Activated CD4-positive, alpha-beta T cell treated with anti-CD3 and anti-CD28 coated beads, Interleukin-2, amount 50 U/mL, for 16 hours (primary cell): ENCODE measurements at regions not wholly inside any gene's neighbourhood (a gene's known extent, or its start where the extent isn't known, plus 50 kb on each side); places are given as distances from the start of the nearest gene placed in this dataset.

ENCODE experiments used
- DNase-seq: peaks from one replicate; pipeline ENCODE4 v3.0.0-alpha.2; 2020

DNA sequence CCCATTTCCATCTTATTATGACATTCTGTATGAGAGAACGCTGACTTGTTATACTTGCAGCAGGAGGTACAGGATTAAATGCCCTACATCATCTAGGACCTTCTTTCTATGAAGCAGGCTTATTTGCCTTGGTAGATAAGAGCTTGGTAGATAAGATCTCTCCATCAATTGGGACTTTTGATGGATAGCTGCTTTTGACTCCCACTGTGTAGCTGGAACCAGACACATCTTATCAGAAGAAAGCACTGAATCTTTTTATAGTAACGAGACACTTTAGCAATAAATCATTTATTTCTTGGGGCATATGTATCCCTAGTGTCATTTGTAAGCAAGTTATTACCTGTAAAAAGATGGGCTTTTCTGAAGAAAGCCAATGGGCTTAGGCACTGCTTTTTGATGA, 613.9 kb downstream of the TECRL start:
- no peak for DNase-seq

DNA sequence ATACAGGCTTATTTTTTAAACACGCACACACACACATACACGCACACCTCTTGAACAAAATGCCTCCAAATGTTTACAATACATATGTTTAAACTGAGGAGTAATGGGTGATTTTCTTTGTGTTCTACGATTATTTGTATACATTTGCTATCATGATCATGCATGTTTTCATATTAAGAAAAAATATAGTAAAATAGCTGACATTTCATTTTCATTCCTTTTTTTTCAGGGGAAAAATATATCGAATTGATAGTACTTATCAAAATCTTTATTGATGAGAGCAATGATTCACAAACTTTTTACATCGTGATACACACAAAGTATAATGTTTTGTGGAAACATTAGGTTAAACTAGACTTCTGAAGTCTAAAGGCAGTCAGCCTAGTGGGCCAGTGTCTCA, 618.9 kb downstream of the TECRL start:
- DNase-seq, result no peak

DNA sequence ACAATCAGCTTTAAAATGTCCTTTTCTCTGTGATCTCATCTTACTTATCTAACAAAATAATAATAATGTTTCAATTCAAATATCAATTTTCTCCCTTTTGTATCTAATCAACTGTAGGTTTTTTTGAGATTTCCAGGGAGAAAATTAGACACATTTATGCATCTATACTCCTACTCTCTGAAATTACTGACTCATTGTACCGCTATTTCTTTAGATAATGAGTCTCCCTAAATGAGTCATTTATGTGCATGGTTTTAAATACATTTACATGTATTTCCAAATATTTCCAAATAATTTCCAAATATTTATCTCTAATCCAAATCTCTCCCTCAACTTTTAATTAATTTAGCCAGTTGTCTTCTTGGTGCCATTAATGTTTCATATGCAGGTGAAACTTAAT, 621.0 kb downstream of the TECRL start:
- DNase-seq, result no peak

DNA sequence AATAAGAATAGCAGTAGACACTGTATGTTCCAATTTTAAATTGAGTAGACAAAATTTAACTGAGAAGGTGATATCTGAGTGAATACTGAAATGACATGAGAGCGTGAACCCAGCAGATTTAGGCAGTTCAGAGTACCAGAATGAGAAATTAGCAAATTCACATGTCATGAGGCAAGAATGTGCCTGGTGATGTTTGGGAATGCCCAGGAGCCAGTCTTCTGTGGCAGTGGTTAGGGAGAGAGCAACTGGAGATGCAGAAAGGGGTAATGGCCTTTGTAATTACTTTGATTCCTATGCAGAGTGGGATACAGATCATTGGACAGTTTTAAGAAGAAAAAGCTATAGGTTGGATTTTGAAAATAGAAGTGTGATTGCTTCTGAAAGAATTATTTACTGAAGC, 621.9 kb downstream of the TECRL start:
- no peak for DNase-seq

DNA sequence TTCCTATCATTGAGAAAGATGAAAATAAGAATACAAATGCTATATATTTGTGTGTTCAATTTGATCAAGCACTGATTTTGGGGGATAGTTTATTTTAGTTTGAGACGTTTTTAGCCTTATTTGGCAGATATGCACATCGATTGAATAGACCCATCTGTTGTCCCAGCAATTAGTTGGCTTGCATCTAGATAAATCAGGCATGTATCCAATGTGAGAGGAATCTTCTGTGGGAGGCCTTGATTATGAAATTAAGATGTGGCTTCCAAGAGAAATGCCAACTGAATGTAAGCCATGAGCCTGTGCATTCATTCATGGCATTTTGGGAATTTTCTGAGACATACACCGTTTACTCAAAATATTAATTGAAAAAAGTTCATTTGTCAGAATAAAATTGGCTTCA, 623.1 kb downstream of the TECRL start:
- DNase-seq, result no peak

DNA sequence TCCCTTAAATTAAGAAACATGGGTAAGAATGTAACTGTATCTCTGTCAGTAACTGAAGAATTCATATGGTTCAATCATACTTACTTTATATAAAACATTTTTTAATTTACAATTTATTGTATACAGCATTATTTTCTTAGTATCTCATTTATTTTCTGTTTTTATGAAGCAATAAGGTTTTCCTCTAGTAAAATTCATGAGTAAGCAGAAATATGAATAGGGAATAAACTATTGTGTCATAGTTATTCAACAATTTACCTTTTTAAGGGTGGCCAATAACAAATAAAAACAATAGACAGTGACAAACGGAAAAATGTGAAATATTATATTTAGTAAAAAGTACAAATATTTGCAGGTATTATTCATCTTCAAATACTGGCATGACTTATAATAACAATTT, 624.4 kb downstream of the TECRL start:
- DNase-seq, result no peak

DNA sequence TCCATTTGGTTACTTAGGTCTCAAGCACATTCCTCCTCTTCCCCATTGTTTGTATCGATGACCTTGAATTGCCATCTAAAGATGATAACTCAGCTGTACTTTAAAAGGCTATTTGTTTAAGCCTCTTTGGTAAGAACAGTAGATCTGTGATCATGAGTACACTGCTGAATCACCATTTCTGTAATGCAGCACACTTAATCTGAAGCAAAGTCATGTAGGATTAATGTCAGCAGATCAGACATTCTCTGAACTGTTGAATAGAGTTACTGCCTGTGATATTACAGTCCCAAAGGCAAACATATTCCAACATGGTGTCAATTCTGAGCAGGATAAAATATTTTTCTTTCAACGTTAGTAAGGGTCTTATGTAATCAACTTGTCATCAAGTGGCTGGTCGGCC, 631.6 kb downstream of the TECRL start:
- DNase-seq, result no peak

DNA sequence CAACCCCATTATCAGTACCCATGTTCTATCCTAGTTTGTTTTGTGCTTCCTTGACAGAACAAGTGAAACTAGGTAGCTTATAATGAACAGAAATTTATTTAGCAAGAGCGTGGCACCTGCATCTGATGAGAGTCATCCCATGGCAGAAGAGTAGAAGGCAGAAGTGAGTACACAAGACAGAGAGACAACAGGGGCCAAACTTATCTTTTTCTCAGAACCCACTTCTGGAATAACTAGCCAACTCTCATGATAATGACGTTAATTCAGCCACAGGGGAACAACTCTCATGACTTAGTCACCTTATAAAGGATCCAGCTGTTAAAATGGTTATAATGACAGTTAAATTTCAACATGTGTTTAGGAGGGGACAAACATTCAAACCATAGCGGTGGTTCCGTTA, 644.9 kb downstream of the TECRL start:
- no peak for DNase-seq

DNA sequence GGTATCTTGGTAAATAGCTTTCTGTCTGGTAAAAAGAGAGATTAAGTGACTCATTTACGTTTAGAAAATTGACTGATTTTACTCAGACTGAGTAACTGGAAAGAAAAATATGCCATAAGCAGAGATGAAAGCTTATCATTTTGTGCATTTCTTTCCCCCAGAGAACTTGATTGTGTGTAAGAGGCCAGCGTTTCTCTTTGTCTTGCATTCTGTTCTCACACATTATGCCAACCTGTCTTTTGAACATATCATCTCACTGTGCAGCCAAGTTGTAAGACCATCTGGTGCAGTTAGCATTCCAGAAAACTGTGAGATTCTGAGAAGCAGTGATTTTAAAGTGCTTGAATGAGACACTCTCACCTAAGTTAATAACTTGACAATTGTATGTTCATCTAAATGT, 651.3 kb downstream of the TECRL start:
- DNase-seq, result no peak

DNA sequence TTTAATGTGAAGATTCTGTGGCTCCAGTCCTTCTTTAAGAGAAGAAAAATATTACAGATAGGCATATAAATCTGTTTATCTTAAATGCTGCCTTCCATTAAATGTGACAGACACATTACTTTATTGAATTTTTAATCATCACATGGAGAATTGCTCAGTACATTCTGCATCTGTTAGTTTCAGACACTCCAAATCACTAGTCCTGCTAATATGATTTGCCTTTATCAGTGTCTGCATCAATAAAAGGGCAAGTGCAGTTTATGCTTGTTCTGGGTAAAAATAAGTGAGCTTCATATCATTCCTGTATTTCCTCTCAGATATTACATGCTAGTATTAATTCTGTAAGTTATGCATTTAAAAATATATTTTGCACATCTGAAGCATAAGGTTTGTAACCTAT, 666.4 kb downstream of the TECRL start:
- DNase-seq, result no peak

DNA sequence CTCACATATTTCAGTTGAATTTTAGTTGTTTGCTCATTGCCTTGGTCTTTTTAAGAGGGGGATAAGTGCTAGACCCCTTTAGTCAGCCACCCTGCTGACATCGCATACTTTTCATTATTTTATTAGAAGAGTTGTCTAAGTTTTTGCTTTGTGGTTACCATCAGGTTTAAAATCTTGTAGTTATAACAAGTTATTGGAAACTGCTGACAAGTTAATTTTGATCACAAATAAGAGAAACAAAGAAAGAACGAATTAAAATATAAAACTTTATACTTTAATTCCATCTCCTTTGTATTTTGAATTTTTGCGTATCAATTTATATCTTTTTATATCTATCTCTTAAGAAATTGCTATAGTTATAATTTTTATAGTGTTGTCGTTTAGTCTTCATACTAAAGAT, 679.7 kb downstream of the TECRL start:
- DNase-seq, result no peak

DNA sequence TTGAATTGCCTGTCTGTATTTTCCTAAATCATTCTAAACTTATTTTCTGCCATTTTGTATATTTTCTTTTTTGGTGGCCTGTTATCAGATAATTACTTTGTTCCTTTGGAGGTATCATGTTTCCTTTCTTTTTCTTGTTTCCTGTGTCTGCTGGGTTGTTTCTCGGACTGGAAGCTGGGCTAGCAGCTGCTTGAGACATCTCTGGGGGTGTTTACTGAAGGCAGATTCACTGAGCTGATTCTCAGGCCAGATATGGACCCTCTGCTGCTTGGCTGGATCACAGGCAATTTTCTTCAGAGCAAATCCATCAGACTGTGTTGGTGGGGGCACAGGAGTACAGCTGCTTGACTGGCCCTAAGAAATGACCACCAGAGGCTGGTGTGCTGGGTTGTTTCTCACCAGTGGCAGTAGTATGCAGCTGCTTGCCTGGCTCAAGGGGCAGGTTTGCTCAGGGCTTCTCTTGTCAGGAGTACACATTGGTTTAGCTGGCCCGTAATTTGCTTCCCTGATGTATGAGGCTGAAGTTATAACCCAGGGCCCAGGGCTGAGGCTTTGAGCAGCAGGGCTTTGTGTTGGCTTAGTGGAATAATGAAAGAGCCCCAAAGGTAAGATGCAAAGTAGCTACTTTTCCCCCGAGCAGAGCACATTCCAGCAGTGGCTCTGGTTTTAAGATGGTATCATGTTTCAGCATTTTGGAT, 680.6 kb downstream of the TECRL start:
- DNase-seq, result no peak

DNA sequence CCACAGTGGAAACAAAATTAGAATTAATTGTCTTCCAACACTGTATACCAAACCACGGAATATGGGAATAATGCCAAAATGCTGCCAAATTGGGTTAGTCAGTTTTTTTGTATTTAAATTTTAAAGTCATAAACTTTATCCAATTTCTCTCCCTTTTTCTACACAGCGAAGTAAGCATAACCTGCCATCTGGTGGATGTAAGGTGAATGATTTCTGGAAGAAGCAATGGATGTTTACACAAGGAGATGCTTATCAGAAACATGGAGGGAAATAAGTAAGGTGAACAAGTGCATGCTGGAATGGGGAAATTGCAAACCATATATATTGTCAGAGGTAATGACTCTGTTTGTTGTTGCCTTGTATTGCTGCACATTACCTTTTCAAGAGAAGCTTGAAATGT, 691.9 kb downstream of the TECRL start:
- no peak for DNase-seq

DNA sequence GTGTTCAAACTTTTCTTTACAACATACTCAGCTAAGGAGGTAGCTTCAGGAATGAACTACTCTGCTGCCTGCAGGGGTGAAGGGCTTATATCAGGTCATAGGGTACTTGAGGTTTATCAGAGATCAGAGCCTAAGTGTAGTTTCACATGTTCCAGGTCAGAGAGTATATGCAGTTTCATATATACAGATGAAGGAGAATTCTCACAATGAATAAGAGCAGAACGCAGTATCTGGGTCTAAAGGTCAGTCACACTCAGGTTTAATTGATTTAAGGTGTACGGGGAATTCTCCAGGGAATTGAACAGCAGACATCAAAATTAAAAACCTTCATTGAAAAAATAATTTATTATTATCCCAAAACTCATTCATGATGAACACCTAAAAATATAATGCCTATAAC, 700.6 kb downstream of the TECRL start:
- DNase-seq, result no peak

DNA sequence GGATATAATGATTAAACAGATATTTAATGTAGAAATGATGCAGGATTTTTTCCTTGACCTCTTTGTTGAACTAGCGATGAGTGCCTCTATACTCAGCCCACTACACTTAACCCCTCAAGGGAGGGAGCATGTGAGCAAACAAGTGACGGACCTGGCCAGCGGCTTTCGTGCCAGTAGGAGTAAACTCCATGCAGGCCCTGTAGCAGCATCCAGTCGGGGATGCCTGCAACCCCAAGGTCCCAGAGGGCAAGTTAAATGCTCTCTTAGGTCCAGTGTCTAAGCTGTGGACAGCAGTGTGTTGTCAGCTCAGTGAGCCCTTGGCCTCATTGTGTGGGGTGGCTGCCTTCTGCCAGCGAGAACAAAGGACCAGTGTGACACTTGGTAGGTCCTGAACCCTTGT, 708.7 kb downstream of the TECRL start:
- no peak for DNase-seq

DNA sequence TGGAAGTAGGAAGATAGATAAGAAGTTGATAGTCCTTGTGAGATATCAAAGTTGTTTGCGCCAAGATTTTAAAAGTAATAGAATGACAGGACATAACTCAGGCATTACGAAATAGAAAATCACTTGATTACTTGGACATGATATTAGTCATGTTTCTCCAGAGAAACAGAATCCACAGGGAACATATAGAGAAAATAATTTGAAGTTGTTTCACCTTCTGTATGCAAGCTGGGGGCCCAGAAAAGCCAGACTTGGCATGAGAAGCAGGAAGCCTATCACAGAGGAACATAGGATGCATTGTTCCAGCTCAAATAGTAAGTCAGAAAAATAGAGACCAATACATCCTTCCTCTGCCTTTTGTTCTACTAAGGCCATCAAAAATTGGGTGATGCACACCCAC, 715.9 kb downstream of the TECRL start:
- DNase-seq, result no peak

DNA sequence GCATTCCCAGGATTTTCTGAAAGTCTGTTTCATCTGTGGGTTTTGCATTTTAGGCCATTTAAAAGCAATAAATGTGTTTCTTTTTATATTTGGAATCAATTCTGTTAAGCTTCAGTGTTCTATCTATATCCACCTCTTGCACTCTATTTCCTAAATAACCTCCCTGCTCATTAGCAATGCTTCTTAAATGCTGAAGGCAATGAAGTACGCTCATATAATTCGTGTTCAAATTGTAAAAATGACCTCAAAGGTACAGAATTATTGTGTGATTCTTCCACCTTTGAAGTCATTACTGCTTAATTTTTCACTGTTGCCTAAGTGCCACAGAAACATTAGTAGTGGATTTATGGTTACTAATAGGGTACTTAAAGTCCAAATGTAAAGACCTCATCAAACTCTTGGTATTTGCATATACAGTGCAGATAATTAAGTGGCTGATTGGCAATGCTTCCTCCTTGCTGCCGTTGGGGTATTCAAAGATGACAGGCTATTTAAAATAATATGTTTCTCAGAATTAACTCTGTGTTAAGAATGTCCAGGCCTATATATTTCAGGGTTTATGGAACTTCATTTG, 730.8 kb downstream of the TECRL start:
- DNase-seq, result no peak

DNA sequence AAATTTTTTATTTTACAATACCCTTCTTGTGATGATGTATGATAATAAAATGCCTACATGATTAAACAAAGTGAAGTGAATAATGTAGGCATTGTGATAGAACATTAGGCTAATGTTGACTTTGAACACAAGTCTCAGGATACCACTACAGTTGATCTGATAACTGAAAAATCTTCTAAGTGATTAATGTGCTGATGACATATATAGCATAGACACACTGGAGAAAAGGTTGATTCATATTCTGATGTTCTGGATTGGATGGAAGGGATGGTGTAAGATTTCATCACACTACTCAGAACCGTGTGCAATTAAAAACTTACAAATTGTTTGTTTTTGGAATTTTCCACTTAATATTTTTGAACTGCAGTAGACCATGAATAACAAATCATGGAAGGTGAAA, 738.5 kb downstream of the TECRL start:
- no peak for DNase-seq

DNA sequence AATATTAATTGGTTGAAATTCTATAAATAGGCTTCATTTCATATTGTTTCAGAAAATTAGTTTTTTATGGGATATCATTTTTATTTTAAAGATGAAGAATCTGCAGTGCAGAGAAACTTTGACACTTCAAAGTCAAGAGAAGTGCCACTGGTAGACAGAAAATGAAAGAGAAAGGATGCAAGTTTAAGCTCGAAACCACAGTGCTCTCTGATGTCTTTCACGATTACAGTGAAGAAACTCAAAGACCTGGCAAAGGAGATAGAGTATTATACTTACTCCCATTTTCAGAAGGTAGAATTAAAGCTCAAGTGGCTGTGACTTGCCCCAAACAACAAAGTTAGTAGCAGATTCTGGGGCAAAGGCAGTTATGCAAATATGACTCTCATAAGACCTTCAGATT, 745.4 kb downstream of the TECRL start:
- DNase-seq, result no peak

DNA sequence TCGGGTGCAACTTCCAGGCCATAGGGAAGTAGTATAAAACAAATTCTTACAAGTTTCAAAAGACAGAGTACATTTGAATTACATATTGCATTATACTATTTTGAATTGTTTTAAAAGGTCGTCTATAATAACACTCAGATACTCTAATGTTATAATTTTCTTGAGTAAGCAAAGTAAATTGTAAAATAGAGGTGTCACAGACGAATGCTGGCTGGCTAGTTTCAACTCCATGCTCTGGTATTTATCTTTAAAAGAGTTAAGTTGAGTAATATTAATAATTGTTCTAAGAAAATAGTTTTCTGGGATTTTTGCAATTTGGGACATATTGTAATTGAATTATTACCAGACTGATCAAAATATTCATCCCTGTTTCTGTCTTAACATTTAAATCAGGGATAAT, 764.9 kb downstream of the TECRL start:
- no peak for DNase-seq

DNA sequence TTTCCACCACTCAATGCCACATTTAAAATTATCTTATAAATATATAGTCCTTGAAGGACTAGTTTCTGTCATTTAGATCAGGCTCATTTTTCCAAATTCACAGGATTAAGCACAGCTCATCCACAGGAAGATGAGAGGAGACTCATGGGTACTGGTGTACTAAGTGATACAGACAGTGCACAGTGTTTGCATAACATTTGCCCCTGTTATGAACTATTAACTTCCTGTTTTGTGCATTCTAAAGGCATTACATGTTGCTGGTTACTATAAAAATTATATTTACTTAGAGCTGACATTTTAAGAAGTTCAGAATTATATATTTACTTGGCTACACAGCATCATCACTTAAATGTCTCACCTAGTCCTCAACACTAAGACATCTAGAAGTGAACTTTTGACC, 772.0 kb downstream of the TECRL start:
- no peak for DNase-seq

DNA sequence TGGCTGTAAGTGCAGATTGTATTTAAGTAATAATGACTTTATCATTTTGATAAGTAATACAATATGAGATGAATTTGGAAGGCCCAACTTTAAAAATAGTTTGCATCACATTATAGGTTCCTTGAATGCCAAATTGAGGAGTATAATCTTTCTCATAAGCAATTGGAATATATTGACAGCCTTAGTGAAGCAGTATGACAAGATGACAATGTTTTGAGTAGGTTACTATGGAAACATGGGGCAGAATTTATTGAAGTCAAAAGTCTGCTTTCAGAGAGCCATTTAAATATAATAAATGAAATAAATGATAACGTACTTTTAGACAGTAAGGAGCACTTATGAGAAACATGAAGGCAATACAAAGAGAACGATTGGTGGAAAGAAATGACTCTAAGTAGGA, 776.4 kb downstream of the TECRL start:
- no peak for DNase-seq

DNA sequence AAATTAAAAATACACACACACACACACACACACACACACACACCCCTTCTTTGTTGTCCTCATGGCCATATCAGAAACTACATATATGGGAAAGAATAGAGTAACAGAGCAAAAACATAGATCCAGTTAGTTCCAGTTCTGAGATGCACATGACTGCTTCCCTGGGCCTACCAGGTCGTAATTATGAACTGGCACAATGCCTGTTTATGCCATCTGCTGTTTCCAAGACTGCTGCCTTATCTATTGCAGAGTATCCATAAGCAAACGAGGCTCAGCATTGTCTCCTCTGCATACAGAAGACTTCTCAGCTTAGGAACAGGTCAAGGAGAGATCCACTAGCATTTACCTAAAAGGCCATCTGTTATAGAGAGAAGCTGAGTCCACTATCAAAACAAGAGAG, 789.0 kb downstream of the TECRL start:
- no peak for DNase-seq

DNA sequence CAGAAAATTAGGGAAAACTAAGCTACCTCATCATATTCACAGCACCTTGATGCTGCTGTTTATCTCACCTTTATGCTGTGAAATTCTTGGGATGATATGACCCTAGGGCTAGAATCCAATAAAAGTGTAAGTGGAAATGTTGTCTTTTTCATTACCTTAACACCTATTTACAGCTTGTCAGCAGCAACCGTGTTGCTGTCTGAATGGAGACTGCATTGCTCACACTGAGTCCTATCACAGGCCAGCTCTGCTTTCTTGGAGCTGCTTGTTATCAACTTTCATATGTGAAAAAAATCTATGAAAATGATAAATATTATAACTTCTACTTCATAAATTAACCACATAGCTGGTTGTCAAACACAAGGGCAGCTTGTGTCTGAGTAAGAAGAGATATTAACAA, 789.5 kb downstream of the TECRL start:
- no peak for DNase-seq
